Embryonic facial prominence (tissue), 1 donor: ENCODE measurements at regions not wholly inside any gene's neighbourhood (a gene's known extent, or its start where the extent isn't known, plus 50 kb on each side); places are given as distances from the start of the nearest gene placed in this dataset.

Experiments used
- DNase-seq: peaks from one replicate; pipeline ENCODE4 v3.0.0-alpha.2; 2016; ENCODE audit errors: extremely low spot score

DNA sequence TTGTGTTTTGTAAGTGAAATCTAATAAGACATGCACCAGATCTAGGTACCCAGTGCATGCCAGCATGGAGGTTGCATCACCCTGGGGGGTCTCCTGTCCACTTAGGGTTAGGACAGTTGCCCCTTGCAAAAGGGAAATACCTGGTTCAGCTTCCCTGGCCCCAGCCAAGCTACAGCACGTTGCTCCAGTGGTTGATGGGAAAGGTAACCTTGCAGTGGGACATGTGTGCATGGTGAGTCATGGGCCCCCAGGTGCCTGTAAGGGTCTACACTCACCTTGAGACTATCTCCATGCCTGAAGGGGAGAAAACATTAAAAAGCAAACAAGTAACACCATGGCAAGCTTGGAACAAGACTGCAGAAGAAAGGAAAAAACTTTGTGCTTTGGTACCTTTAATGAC is 143.9 kb downstream of the LSM5 start:
- no peak for DNase-seq

DNA sequence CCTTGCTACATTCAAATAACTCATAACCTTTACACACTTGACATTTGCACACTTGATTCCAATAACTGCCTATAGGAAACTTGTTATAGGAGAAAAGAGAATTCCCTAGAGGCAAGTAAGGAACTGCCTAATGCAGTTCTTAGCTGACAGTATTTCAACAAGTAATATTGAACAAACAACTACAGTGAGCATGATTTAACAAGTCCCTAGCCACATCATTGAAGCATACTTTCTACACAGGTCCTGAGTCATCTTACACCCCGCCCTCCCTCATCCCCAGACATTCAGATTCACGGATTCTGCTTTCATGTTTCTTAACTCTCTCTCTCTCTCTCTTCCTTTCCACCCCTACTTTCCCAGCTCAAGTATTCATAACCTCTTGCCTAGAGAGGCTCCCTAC is 153.5 kb downstream of the LSM5 start:
- DNase-seq = no peak

DNA sequence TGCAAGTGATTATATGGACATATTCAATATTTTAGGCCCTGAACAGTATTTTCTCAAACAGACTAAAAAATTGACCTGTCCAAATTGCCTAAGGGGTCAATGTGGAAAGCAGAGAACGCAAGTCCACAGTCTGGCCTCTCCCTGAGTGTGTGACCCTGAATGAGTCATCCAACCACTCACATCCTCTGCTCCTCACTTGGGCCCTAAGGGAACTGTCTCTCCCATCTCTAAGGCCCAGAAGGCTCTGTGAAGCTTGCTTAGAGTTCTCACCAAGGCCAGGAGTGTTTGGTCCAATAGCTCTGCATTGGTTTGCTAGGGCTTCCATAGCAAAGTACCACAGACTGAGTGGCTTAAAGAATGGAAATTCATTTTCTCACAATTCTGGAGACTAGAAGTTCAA is 155.1 kb downstream of the LSM5 start:
- no peak for DNase-seq

DNA sequence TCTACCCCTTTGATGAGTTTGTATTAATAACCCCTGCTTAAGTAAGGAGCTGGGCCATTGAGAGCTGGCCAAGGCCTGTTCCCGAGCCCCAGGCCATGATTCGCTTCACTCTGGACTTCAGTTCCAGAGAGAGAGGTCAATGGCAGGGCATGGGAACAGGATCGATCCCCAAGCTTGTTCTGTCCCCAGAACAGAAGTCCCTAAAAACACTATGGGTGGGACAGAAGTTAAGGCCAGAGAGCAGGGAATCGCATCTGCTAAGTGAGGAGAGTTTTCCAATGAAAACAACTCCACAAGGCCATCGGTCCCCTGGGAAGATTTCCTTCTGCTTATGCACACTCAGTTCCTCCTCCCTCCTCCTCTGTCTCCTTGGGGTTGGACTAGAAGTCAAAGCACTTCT is 159.6 kb downstream of the LSM5 start:
- no peak for DNase-seq

DNA sequence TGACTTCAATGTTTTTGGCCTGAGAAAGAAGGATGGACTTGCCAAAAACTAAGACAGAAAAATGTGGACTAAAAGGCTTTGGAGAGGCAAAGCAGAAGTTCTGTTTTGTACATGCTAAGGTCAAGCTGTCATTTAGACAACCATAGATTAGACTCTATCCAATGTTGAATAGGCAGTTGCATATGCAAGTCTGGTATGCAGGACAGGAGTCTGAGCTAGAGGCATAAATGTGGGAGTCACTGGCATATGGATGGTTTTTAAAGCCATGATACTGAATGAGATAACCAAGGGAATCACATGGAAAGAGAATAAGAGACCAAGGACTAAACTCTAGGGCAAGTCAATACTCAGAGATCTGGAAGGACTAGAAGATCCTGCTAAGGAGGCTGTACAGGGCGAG is 164.1 kb downstream of the LSM5 start:
- no peak for DNase-seq

DNA sequence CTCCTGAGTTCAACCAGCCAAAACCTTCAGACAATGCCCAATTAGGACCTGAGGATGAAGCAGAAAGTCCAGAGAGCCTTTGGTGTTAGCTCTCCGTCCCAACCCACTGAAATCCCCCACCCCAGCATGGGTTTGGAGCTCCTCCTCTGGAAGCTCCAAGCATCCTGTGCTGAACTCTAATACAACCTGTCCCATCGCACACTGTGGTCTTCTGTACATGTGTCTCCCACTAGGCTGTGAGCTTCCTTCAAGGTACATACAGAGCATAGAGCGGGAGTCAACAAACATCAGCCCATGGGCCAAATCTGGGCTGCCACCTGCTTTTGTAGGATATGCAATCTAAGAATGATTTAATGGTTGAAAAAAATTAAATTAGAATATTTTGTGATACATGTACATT is 166.5 kb downstream of the LSM5 start:
- no peak for DNase-seq

DNA sequence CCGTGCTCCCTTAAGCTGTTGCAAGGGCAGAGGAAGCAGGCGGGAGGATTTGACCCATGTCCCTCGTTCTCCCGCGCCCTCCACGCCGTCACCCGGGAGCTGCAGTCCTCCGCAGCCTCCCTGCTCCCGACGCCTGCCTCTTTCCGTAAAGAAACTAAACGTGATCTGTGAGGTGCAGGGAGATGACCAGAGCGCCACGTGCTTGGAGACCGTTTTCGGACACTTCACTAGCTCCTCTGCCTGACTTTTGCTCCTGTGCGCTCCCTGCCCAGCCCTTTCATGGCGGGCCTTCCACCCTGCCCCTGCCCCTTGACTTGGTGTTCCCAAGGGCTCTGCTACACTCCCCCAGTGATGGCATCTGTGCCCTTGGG is 171.2 kb downstream of the LSM5 start:
- no peak for DNase-seq

DNA sequence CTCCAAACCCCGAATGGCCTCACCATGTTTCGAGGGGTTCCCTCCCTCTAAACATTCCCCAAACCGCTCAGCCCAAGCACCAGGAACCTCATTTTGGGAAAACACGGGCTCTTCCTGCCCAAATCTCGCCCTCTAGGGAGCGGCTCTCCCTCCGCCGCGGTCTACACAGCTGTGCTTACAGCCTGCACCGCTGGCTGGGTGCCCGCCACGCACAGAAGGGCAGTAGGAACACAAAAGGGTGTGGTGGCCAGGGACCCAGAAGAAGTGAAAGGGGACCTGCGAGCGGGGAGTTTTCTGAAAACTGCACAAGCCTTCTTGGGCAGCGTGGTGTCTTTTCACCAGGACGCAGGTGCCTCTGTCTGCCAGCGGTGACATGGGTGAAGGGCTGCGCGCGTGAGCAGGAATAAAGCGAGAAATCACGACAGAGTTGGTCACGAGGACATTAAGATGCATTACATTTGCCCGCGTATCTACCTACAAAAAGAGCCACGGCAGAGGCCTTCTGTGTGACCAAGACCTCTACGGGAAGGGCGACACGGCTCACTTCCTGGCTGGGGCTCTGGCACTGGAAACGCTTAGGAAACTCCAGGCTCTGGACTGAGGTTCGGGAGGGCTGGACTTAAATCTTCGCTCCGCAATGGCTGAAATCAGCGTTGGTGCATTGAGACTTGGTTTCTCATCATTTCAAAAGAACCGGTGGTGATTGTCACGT is 171.7 kb downstream of the LSM5 start:
- DNase-seq = no peak

DNA sequence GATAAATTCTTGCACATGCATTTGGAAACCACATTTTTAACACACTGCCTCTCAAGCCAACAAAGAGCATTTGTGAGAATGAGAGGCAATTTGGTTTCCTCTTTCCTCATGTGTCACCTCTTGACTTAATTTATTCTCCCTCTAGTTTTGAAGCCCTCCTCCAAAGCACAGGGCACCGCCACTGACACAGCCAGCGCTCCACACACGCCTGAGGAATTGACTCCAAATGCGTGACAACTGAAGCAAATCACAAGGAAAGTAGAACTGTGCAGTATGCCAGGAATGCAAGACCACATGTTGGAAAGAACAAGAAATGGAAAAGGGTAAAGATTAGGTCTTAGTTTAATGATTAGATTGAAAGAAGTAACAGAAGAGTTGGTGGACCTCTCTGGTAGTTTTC is 173.3 kb downstream of the LSM5 start:
- no peak for DNase-seq

DNA sequence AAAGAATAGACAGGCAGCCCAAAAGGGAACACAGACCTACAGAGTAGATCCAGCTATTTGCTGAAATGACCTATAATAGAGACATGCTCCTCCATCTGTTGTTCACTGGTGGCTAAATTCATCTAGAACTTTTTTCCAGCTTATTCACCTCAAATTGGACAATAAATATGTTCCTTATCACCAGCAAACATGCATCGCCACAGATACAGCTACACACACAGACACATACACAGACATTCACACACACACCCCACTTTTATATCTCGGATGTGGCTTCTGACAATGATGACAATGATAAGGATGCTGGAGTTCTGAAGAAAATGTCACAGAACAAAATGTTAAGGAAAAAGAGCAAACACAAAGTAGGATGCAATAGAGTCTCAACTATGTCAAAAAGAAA is 175.4 kb downstream of the LSM5 start:
- no peak for DNase-seq

DNA sequence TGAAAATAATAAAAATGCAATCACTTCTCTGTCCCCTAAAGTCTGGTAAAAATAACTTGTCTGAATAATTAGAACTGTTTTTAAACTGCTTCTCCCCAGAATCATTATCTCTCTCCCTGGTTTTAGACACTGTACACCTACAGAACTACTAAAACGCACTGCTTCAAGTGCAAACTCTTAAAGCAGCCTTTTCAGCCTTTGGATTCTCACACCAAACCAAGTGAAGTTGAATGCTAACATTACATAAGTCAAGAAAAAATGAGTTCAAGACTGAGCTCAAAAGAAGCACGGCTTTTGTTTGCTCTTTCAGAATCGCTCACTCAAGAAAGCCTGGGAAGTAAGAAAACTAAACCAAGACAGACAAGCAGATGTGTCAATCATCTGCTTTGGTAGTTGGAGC is 188.8 kb downstream of the LSM5 start:
- DNase-seq = no peak

DNA sequence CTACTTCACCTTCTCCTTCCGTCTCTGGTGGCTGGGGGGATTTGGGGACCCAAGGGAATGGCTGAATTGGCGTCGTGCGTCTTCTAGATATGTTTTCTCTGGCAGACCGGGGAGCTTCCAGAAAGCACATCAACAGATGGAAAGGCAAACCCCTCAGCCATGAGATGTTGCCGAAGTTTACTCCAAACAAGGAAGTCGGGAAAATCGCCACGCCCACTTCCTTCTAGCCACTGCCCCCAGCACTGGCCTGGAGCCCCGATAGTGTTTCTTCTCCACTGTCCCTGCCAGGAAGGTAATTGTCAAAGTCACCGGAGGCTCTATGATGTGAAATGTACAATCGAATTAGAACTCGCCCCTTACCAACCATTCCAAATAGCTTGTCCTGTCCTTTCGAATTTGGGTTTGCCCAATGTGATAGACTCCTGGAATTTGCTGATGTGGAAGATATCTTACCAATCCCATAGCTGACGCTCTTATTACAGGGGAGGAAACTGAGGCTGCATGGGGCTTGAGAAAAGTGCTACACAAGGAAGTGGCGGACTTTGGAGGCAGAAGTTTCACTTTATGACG is 191.0 kb downstream of the LSM5 start:
- no peak for DNase-seq

DNA sequence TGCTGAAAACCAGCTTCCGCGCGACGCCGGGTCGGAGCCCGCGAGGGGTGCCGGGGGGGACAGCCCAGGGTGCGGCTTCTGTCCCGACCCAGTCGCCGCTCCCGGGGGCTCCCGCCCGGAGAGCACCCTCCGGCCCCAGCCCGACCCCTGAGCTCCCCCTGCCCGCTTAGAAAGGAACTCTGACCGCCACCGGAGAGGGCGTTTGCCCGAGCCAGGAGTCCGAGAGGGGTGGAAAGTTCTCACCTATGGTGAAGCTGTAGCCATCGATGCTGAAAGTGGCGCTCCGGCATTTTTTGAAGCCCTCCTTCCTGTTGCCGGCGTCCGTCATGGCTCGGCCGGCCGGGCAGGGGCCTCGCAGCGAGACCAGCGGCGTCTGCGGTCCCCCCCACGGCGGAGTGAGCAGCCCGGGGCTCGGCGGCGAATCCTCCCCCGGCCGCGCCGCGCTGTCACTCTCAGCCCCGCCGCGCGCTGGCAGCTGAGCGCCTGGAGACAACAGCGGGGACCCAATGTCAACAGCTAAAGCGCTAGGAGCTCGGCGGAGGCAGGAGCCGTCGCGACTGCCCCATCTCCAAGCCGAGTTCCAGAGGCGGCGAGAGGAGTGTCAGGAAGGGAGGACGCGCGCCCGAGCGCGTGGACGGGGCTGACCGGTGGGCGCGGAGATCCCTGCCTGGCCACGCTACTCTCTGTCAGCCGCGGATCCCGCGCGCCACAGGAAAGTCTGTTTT is 191.6 kb downstream of the LSM5 start:
- DNase-seq = no peak

DNA sequence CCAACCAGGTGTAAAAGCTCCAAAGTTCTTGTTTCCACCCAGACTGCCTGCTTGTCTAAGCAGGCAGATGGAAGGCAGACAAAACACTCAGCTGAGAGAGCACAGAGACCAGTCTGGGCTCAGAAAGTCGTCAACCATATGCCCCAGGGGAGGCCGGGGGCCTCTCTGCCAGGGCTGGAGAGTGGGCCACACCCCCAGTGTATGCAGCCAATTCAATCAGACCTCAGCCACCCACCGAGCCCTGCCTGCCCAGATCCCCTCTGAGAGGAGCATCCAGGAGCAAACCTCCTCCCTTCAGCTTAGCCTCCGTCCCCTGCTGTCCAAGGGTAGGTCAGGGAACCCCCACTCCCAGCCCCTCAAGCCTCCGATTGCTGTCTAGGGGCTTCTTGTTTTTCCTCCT is 196.3 kb downstream of the LSM5 start:
- DNase-seq = no peak

DNA sequence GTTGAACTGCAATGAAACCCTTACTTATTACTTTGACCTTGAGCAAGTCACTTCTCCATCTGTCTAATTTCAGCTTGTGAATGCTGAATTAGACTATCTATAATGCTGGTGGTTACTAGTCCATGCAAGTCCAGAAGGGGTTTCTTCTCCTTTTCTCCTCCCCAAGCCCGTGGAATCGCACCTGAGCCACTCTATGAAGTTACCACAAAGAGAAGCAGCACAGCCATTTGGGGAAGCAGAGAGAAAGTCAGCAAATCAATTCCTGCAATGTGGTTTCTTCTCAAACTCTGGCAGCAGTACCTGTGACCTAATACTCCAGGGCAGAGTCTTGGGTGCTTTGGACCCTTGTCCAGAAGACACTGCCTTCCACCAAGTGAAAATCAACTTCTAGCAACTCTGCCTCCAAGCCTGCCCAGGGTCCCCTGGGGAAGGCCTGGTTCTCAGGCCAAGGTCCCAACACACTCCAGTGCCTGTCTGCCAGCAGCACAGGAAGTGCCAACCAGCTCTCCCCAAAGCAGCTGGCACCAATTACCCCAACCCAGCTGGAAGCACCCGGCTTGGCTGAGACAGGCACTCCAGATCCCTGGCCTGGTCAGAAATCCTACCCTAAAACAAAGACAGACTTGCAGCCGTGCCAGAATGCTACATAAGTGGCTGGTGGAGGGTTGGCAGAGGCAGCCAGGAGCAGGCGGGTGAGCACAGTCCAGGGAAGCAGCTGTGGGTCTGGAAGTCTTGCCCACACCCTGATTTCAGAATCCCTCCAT is 200.3 kb downstream of the LSM5 start:
- no peak for DNase-seq

DNA sequence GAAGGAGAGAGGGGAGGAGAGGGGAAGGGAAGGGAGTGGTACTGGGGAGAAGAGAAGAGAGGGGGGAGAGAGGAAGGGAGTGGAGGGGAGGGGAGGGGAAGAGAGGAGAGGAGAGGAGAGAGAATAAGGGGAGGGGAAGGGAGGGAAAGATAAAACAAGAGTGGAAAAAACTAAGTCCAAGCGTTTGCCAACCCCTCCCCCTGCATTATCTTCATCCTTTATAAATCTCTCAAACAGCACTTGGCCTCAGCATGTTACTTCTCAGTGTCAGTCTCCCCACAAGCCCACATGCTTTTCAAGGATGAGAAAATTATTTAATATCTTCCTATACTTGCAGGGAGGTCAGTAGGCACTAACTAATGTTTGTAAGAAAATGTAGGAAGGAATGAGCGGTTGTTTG is 204.5 kb downstream of the LSM5 start:
- no peak for DNase-seq

DNA sequence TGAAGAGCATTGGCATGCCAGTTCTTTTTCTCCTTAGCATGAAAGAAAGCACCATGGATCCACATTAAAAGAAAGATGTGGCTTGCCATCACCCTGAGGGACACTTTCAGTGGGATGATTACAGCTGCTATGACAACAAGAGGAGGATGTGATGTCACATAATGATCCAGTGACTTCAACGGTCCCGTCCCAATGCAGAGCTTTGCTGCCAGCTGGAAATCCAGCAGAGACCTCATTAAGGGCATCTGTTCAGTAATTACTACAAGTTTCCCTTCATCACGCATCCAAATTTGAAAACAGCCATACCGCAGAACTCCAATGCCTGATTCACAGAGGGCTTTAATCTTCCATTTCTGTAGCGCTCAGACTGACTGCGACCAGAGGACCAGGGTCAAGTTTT is 206.6 kb downstream of the LSM5 start:
- no peak for DNase-seq

DNA sequence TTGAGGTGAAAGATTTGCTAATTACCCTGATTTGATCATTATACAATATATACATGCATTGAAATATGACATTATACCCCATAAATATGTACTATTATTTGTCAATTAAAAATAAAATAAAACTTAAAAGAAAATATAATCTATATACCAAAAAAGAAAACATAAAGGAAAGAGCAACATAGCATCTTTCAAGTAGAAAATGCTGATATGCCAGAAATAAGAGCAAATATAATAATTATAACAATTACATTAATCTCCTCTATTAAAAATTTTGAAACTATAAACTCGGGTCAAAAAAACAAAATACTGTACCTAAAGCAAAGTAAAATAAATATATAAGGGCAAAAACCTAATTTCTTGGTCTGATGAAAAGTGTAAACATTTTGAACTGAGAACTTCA is 209.3 kb upstream of the PDE1C start:
- no peak for DNase-seq

DNA sequence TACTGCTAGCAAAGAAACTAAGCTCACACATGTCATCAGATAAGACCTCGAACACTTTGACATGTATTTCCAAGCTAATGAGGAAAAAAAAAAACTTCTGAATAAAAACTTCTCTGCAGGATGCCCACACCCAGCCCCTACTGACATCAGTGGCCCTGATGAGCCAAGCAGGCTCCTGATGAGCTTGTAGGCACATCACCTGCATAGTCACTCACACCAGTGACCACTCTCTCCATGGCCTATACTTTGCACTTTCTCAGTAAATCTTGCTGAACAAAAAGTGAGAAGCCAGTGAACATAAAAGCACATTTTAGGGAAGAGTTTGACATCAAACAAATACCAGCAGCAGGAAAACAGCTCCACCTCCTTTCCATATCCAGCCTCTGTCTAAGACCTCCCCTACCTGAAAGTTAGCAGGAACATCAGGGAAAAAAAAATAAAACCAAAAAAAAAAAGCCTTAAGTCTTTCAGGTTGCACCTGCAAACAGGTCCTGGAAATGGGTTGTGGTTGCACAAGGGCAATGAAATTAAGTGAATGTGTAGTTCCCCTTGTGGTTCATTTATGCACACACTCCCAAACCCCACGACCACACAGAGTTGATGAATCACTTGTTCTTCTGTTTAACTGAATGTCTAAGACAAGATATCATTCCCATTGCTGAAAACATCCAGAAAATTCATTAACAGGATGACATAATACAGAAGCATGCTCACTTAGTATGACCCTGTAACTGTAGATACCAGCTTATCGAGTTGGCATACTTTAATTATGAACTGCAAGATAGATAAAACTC is 205.2 kb upstream of the PDE1C start:
- no peak for DNase-seq

DNA sequence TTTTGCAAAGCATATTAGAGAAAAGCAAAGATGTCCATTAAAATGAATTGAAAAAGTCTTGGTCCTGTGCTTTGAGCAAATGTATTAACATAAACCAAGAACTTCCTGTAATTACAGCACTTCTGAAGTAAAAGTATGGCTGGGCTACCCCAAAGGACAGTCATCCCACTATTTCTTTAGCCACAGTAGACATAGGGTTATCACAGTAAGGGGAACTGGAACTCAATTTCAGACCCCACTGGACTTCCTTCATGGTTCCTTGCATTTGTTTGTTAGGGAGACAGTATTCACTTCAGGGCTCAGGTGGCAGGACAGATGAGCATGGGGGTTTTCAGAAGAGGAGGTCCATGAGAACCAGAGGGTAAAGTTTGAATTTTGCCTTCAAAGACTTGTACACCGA is 203.1 kb upstream of the PDE1C start:
- no peak for DNase-seq

DNA sequence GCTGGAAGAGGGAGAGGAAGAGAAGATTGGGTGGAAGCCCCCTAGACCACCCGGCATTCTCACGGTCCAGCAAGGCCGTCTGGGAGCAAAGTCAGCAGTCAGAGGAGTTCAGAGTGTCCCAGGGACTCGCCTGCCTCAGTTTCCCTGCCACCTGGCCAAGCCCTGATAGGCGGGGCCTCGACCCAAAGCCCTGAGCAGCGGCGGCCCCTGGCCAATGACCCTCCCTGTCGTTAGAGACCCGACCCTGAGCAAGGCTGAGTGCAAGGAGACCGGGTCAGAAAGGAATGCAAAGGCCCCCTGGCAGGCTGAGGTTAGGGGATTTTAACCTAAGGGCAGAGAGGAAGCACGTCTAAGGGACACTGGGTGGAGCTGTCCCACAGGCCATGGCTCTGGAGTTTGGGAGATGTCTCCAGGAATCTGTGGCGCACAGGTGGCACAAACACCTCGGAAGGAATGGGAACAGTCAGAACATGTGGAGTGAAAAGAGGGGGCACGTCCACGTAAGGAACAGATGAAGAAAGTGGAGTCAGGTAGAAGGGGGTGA is 196.8 kb upstream of the PDE1C start:
- no peak for DNase-seq
